Renal cortex interstitium (tissue), 11 donors: ENCODE measurements at regions not wholly inside any gene's neighbourhood (a gene's known extent, or its start where the extent isn't known, plus 50 kb on each side); places are given as distances from the start of the nearest gene placed in this dataset.
"Not testable (repeated sequence)": the region's sequence is repeated elsewhere in the genome, so short reads cannot be mapped to it uniquely, and the experiment has no call there.

Source experiments
- DNase-seq, 11 donors: peaks; one replicate each; pipeline ENCODE4 v3.0.0-alpha.2; 2013; ENCODE audit warnings: low read depth in 9 of 11, low spot score in 4 of 11; ENCODE audit errors: extremely low read depth in 1 of 11

DNA sequence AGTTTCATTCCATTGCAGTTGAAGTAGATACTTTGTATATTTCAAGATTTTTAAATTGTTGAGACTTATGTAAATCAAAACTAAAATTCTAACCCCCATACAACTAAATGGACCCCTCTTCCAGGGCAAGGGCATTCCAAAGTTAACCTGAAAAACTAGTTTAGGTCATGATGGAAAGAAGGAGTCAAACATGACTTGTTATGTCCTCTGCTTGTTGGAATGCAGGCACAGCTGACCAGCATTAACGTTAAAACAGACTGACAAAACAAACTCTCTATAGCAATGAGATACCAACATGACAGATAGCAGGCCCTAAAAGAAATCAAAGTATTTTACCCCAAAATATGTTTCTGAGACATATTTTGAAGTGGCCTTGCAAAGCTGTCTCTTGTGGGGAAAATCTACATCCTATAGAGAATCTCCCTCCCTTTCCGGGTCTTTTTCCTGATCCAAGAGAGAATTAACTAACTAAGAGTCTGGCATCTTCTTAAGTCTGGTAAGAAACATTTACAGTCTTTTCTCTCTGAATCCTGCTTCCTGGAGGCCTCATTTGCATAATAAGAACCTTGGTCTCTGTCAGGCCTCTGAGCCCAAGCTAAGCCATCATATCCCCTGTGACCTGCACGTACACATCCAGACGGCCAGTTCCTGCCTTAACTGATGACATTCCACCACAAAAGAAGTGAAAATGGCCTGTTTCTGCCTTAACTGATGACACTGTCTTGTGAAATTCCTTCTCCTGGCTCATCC lies 124.3 kb upstream of the ATXN1 start:
- no peak for DNase-seq

DNA sequence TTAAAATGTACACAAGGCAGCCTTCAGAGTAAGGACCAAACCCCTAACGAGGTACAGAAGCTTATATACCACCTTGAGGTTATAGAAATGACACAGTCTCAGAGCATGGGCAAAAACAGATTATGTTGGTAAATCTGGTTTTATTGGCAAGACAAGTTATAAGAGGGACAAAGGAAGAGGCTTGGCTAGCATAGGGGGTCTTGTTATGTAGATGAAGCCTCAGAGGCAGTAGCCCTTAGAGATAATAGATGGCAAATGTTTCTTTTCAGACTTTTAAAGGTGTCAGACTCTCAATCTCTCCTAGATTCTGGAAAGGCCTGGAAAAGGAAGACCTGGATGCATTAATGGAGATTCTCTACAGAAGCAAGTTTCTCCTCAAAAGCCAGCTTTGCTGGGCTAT lies 123.3 kb upstream of the ATXN1 start:
- DNase-seq: no peak

DNA sequence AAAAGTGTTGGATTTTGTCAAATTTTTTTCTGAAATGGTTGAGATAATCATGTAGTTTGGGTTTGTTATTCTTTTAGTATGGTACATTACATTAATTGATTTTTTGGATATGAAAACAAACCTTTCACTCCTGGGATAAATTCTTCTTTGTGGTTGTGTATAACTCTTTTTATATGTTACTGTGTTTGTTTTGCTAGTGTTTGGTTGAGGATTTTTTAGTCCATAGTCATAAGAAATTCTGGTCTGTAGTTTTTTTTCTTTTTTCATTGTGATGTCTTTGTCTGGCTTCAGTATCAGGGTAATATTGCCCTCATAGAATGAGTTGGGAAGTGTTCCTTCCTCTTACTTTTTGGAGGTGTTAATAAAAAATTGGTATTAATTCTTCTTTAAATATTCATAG lies 122.2 kb upstream of the ATXN1 start:
- DNase-seq: no peak

DNA sequence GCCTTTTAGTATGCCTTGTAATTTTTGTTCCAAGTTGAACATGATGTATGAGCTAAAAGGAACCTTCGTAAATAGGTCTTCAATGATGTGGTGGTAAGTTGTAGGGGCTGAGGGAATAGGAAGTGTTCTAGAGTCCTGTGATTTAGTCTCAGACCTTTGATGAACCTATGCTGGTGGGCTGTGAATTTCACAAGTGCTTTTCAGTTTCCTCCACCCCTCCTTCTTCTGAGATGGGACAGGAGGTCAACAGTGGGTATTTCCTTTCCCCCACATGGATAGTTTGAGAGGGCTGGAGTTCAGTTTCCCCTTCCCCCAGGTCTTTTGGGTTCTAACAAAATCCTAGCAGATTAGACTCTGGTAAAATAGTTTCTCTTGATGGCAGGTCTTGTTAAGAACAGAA lies 121.0 kb upstream of the ATXN1 start:
- no peak for DNase-seq

DNA sequence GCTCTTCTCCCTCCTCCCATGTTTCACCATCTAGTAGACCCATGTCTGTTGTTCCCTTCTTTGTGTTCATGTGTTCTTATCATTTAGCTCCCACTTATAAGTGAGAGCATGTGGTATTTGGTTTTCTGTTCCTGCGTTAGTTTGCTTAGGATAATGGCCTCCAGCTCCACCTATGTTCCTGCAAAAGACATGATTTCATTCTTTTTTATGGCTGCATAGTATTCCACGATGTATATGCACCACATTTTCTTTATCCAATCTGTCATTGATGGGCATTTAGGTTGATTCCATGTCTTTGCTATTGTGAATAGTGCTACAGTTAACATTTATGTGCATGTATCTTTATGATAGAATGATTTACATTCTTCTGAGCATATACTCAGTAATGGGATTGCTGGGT lies 115.6 kb upstream of the ATXN1 start:
- DNase-seq: not testable (repeated sequence)

DNA sequence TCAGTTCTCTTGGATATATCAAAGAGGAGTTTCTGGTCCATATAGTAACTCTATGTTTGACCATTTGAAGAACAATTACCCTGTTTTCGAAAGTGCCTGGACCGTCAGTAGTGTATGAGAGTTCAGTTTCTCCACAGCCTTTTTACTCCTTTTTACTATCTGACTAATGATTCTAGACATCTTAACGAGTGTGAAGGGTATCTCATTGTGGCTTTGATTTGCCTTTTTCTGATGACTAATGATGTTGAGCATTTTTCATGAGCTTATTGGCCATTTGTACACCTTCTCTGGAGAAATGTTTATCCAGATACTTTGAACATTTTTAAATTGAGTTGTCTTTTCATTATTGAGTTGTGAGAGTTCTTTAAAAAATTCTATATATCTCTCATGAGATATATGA lies 114.9 kb upstream of the ATXN1 start:
- no peak for DNase-seq

DNA sequence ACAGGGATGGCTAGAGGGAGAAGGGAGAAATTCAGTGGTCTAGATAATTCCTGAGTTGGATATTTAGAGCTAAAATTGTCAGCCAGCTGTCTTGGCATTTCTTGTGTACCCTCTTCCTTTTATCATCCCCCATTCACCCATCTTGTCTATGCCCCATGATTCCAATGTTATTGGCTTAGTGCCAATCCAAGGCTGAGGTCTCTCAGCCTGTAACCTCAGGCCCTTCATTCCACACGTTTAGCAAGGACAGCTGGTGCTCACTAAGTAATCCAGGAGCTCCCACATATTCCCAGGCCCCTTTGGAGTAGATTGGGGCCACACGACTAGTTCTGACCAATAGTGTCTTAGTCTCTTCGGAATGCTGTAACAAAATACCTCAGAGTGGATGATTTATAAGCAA lies 112.4 kb upstream of the ATXN1 start:
- no peak for DNase-seq

DNA sequence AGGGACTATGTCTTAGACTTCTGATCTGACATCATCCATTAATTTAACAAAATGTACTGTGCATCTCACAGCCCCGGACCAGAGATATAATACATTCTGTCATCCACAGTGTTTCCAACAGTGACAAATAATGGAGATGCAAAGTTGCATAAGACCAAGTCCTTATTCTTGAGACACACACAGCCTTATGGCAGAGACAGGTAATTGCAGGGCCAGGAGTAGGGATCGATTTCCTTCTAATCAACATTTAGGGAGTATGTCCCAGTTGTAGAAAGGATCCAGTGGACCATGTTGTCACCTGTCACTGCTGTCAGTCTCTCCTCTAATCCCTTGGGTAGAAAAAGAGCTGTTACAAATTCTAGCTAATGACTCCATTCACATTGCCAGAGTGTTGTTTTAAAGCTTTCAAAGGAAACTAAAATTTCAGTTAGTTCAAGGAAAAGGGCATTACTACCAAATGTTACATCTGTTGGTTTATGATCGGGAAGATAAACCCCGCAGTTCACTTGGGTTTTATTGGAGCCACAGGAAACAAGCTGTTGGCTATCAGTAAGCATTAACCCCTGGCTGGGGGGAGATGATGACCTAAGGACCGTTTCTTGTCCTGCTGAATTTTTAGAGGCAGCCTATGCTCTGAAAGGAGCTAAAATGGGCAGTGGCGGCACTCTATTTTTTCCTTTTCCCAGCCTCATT lies 111.4 kb upstream of the ATXN1 start:
- no peak for DNase-seq

DNA sequence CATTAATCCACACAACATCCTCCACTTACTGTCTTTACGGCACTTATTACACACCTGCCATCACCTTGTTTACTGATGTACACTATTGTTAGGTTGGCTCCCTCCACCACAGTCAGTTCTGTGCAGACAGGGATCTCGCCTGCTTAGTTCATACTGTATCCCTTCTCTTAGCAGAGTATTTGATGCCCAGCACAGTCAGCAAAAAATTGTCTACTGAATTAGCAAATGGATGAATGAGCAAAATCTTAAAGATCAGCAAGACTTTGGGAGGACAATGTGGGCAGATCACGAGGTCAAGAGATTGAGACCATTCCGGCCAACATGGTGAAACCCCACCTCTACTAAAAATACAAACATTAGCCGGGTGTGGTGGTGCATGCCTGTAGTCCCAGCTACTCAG lies 109.8 kb upstream of the ATXN1 start:
- no peak for DNase-seq

DNA sequence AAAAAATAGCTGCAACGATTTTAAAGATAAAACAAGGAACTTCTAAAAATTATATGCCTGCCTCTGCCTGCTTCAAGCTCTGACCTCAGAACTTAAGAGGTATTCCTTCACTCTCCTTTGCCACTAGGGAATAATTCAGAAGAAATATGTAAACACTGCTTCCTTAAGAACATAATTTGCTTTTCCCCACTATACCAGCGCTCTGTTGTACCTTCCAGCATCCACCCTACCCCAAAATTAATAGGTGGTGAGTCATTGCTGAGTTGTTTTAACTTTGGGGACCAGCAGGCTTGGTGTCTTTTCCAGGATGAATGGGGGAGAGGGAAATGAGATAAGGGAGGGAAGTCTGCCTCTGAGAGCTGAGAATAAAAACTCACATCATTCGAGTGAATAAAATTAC lies 107.7 kb upstream of the ATXN1 start:
- DNase-seq: no peak

DNA sequence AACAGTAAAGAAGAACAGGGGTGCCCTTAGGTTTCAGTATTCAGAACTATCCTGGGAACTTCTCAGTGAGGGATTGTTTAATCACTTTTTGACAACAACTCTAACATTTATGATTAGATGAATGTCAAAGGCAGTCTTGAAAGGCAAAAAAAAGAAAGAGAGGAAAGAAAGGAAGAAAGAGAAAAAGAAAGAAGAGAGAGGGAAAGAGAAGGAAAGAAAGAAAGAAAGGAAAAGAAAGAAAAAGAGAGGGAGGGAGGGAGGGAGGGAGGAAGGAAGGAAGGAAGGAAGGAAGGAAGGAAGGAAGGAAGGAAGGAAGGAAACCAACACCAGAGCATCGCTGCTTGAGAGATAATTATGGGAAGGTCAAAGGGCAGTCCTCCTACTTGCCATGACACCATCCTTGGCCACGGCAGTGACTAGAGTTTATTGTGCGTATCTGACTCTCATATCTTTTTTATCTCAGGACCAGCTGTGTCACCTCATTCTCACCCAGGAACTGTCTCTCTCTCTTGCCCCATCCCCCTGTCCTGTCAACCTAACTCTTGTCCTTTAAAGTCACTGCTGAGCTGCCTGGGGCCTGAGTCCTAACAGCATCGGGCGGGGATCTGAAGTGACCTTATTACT lies 96.8 kb upstream of the ATXN1 start:
- peak in 5 of 11 donors; percentile 40 to 49 (median 44) for DNase-seq

DNA sequence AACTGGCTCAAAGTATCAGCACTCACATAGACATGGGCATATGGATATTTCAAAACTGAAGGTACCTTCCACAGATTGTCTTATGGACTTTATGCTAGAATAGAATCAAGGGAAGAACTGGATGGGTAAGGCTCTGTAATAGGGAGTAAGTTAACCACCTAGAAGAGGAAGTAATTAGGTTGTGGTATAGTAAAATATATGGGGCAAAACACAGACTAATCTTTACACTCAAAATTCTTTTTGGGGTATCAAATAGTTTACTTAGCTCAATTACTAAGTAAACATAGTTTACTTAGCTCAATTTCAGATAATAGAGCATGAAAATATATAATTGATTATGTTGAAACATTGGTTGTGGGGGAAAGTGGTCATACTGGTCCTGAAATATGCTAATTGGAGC lies 94.2 kb upstream of the ATXN1 start:
- no peak for DNase-seq

DNA sequence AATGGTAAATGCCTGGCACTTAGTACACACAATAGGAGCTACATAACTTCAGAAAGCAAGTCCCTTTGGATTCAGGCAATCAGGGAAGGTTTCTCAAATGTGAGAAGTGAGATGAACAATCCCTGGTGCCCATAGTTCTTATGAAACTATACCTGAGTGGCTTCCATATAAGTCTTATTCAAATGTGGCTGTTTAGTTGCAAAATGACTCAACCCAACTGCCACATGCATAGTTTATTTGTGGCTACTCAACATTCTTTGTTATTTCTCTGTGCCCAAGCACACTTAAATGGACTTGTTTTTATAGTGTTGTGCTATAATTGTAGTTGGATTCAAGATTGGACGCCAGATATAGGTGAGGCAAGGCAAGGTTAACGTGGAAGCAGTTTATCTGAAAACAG lies 93.7 kb upstream of the ATXN1 start:
- no peak for DNase-seq

DNA sequence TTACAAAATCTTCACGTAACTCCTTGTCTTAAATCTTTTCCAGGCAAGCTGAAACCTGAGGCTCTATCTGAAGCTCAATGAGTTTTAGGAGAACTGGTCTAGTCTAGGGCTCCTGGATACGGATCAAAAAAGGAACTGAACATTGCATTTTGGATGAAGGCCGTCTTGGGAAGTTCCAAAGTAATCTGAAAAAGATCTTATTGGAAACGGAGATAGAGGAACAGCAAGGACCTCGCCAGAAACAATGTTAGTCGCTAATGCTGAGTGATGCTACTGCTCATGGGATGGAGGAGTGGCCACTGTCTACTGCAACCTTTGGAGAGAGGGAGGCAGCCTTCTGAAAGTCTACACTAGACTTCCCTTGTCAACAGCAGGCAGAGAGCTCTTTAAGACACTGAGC lies 91.4 kb upstream of the ATXN1 start:
- no peak for DNase-seq

DNA sequence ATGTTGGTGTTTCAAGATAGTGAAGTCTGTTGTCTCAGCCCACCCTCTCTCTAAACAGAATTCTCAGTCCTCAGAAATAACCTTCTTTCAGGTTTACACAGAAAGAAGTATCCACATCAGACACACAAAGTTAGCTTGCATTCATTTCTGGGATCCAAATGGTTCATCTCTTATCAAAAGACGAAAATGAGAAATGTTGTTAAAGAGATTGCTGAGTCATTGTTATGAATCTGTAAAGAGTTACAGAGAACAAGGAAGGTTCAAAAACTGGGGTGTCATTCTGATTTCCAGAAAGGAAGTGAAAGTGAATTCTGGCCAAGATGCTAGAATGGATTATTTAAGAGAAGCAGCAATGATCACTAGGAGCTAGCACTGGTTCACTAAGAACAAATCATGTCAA lies 90.5 kb upstream of the ATXN1 start:
- no peak for DNase-seq

DNA sequence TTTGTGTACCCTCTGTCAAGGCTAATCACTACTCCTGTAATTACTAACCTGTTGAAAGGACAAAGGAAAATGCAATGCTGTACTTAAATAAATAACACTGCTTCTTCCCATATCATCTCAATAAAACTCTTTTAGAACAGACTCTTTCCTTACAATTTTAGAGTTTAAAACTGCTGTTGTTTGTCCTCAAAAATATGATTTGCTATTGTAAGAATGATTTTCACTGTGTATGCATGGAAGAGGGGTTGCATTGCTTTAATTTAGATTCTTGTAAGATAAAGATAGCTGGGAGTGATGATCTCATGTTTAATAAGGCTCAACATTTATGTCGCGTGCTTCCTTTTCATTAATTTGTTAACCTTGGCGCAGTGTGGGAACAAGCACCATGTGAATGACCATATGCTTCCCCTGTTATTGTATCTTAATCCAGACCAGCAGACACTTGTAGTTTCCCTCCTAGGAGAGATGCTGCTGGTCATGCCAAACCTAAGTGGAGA lies 89.8 kb upstream of the ATXN1 start:
- no peak for DNase-seq

DNA sequence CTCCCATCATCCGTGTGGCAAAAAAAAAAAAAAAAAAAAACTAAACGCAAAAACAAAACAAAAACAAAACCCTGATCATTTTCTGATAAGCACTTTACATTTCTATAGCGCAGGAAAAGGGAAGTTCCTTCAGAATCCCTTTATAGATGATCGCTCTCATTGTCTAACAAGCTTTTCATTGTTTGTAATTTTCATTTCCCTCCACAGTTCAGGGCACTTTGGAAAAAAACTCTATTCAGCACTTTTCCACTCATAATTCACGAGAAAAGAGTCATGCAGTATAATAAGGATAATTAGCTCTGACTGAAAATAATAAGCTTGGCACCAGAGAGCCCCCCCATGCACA lies 89.4 kb upstream of the ATXN1 start:
- no peak for DNase-seq

DNA sequence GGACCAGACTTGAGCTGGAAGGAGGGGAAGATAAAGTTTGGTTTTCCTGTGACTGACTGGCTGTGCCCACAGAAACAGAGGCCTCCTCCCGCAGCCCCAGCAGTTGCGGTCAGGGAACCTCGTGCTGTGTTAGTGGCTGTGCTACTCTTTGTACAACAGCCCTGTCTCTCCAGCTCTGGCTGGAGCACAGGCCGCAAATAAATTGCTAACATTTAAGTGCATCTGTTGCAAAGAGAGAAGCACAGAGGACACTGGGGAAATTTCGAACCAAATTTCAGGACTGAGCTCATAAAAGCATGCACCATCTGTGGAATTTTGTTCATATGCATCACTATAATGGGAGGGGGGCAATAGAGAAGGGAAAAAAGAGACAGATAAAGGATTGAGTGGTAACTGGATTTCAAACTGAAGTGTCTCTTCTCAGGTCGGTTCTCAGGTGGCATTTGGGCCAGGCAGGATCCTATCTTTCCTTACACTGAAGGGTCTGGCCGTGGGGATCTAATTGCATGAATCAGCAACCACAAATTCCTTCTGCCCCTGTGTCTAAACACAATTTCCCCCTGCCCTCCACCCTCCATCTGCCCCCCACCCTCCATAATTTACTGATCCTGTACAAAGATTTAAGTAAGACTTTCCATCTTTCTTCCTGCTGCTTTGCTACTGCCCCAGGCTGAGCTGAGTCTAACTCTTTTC lies 88.9 kb upstream of the ATXN1 start:
- no peak for DNase-seq

DNA sequence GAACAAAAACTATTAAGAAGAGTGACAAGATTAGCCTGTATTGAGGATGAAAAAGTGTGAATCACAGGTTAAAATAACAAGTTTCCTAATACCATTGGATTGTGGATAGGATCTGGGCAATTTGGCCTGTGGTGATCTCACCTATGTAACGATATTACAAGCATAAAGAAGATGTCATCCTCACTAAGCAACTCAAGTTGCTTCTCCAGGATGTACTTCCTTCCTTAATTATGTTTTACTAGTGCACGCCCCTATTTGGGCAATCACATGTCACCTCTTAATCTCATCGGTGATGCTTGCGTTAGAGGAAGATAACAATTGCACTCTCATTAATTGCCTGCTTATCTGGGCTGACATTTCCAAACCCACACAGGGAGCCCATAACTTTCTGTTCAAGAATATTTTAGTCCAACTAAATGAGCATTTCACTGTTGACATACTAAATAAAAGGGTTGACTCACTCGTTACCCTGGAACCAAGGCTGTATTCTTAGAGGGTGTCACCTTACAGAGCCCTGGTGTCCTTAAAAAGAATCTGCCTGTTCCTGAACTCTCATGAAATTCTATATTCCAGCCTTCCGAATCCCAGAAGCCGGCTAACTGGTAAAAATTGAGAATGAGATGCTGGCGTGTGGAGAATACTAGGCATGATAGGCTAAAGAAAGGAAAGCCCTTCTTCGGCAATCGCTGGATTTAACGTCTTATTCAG lies 88.2 kb upstream of the ATXN1 start:
- DNase-seq: peak in 1 of 11 donors; percentile 42
